T47D (cell line): ENCODE measurements at regions not wholly inside any gene's neighbourhood (a gene's known extent, or its start where the extent isn't known, plus 50 kb on each side); places are given as distances from the start of the nearest gene placed in this dataset.

Experiments
- DNase-seq, 2 experiments: peaks; one replicate each; pipeline versions ENCODE4 v3.0.0 to v3.0.0-alpha.2; 2011 to 2012; ENCODE audit warnings: low read depth in 1 of 2, low spot score in 1 of 2
- JUND ChIP-seq: IDR thresholded peaks from 2 replicates; pipeline ENCODE4 v1.6.1; 2012; ENCODE audit warnings: low read depth
- in situ Hi-C: cut with HindIII; loops from 2 replicates; pipeline ENCODE4 v1.10.0; 2016; ENCODE audit warnings: low sequenced_read_pairs, low pct_unique_long_range_greater_than_20kb

GRCh38 chr3:102573483-102574028, 138.7 kb downstream of the ZPLD1 start:
- no peak for DNase-seq
- TF ChIP-seq JUND = no peak
- in situ Hi-C loops = no loop called here

GRCh38 chr3:102574355-102574754, 139.5 kb downstream of the ZPLD1 start:
- no peak for TF ChIP-seq JUND
- in situ Hi-C loops = no loop called here
- DNase-seq = no peak

- TF ChIP-seq JUND = no peak
- in situ Hi-C loops = no loop called here
- no peak for DNase-seq
These were observed 141.8 kb downstream of the ZPLD1 start for GRCh38 chr3:102576651-102577050.

- no peak for DNase-seq
- TF ChIP-seq JUND = no peak
- in situ Hi-C loops = no loop called here
These were observed 142.4 kb downstream of the ZPLD1 start for GRCh38 chr3:102577082-102577789.

- DNase-seq = no peak
- TF ChIP-seq JUND = no peak
- in situ Hi-C loops = no loop called here
These were observed 145.9 kb downstream of the ZPLD1 start for GRCh38 chr3:102580760-102581159.

- in situ Hi-C loops = no loop called here
- DNase-seq = no peak
- TF ChIP-seq JUND = no peak
These were observed 151.7 kb downstream of the ZPLD1 start for GRCh38 chr3:102586485-102586884.

GRCh38 chr3:102593812-102594602, 159.2 kb downstream of the ZPLD1 start:
- peak in 1 of 2 experiments; percentile 53 for DNase-seq
- in situ Hi-C loops = no loop called here

GRCh38 chr3:102595057-102595456, 160.2 kb downstream of the ZPLD1 start:
- DNase-seq = no peak
- in situ Hi-C loops = no loop called here
- no peak for TF ChIP-seq JUND

More at GRCh38 chr3:102593812-102594602, 159.2 kb downstream of the ZPLD1 start:
- TF ChIP-seq JUND = no peak

GRCh38 chr3:102599819-102600576, 165.2 kb downstream of the ZPLD1 start:
- in situ Hi-C loops = no loop called here
- TF ChIP-seq JUND = no peak
- DNase-seq = no peak

GRCh38 chr3:102605153-102605552, 170.3 kb downstream of the ZPLD1 start:
- in situ Hi-C loops = no loop called here
- no peak for TF ChIP-seq JUND
- peak in 1 of 2 experiments; percentile 20 for DNase-seq

- in situ Hi-C loops = no loop called here
- no peak for TF ChIP-seq JUND
These were observed 174.1 kb downstream of the ZPLD1 start for GRCh38 chr3:102608875-102609274.

GRCh38 chr3:102614021-102614569, 179.3 kb downstream of the ZPLD1 start:
- no peak for DNase-seq
- TF ChIP-seq JUND = no peak
- in situ Hi-C loops = no loop called here

More at GRCh38 chr3:102608875-102609274, 174.1 kb downstream of the ZPLD1 start:
- no peak for DNase-seq
